Uterus (tissue), 2 donors: ENCODE measurements at regions not wholly inside any gene's neighbourhood (a gene's known extent, or its start where the extent isn't known, plus 50 kb on each side); places are given as distances from the start of the nearest gene placed in this dataset.

Experiments used
- CTCF ChIP-seq, 4 experiments: fragments of 200-600 bp in 2 of 4; fragments of 450-650 bp in 2 of 4; sonication (generic) in 2 of 4; IDR thresholded peaks; one replicate each; pipeline ENCODE4 v1.5.1; 2016 to 2019; ENCODE audit warnings: antibody characterized with exemption in 4 of 4, mild to moderate bottlenecking in 2 of 4, moderate library complexity in 1 of 4
- POLR2A ChIP-seq, 2 donors: fragments of 450-650 bp; IDR thresholded peaks; one replicate each; pipeline ENCODE4 v1.6.1; 2016; ENCODE audit warnings: antibody characterized with exemption in 2 of 2, mild to moderate bottlenecking in 1 of 2, moderate library complexity in 1 of 2

- no peak for TF ChIP-seq CTCF (IDR thresholded peaks at IDR 0.05)
- no peak for TF ChIP-seq POLR2A (IDR thresholded peaks at IDR 0.05)
Measured at GRCh38 chr4:112852601-112853000, 196.9 kb upstream of the ANK2 start.
